ENCODE measurements at regions not wholly inside any gene's neighbourhood (a gene's known extent, or its start where the extent isn't known, plus 50 kb on each side); places are given as distances from the start of the nearest gene placed in this dataset.

GRCh38 chr6:168901076-168901475, 352.6 kb downstream of the THBS2 start:
- no peak for TF ChIP-seq TARDBP (IDR thresholded peaks at IDR 0.05)
- TF ChIP-seq NFRKB (IDR thresholded peaks at IDR 0.05): no peak
- TF ChIP-seq ZNF384 (IDR thresholded peaks at IDR 0.05): no peak
- no peak for TF ChIP-seq BHLHE40 (IDR thresholded peaks at IDR 0.05; ENCODE audit: borderline replicate concordance)
- TF ChIP-seq SUZ12 (IDR thresholded peaks at IDR 0.05): no peak
- TF ChIP-seq SP1 (IDR thresholded peaks at IDR 0.05): no peak
- no peak for TF ChIP-seq ELF4 (IDR thresholded peaks at IDR 0.05)
- TF ChIP-seq FOXK2 (IDR thresholded peaks at IDR 0.05): no peak
- TF ChIP-seq FOXM1 (IDR thresholded peaks at IDR 0.05; ENCODE audit: borderline replicate concordance): no peak
- TF ChIP-seq FOXA1 (IDR thresholded peaks at IDR 0.05): no peak
- no peak for TF ChIP-seq HDGF (IDR thresholded peaks at IDR 0.05; ENCODE audit: borderline replicate concordance)
- no peak for TF ChIP-seq CTBP1 (IDR thresholded peaks at IDR 0.05; ENCODE audit: borderline replicate concordance)
